HUES6 (cell line): ENCODE measurements at regions not wholly inside any gene's neighbourhood (a gene's known extent, or its start where the extent isn't known, plus 50 kb on each side); places are given as distances from the start of the nearest gene placed in this dataset.
"Not testable (repeated sequence)": the region's sequence is repeated elsewhere in the genome, so short reads cannot be mapped to it uniquely, and the experiment has no call there.

Experiments
- H3K27ac ChIP-seq: 2 replicates; pipeline ENCODE4 v1.7.0; 2013; ENCODE audit warnings: low read depth, mild to moderate bottlenecking, low read length, inconsistent platforms
- H3K27me3 ChIP-seq: 2 replicates; pipeline ENCODE4 v1.6.1; 2013; ENCODE audit warnings: low read length; ENCODE audit not compliant: control insufficient read depth, insufficient read depth
- H3K36me3 ChIP-seq: 2 replicates; pipeline ENCODE4 v1.6.1; 2013; ENCODE audit warnings: low read length; ENCODE audit not compliant: control insufficient read depth, insufficient read depth
- H3K4me1 ChIP-seq: 2 replicates; pipeline ENCODE4 v1.6.1; 2013; ENCODE audit warnings: low read length; ENCODE audit not compliant: control insufficient read depth, insufficient read depth
- H3K4me3 ChIP-seq: 2 replicates; pipeline ENCODE4 v1.5.1; 2013; ENCODE audit warnings: low read depth, low read length
- H3K9ac ChIP-seq: one replicate; pipeline ENCODE4 v1.6.1; 2013; ENCODE audit warnings: mild to moderate bottlenecking, low read length
- H3K9me3 ChIP-seq: 2 replicates; pipeline ENCODE4 v1.6.1; 2013; ENCODE audit warnings: low read depth, low read length; ENCODE audit not compliant: control insufficient read depth, insufficient read depth

- Histone ChIP-seq H3K4me1 (peaks cover 36% of the 10 kb centered on the region), H3K27me3 (no peaks in the 10 kb centered on the region), H3K9ac (no peak overlapping the region), H3K9me3 (no peaks in the 10 kb centered on the region), H3K36me3 (no peaks in the 10 kb centered on the region), H3K4me3 (no peak overlapping the region), H3K27ac (no peak overlapping the region; the same call in 1 of the 2 replicates)
These were observed 368.0 kb upstream of the ATP10A start for GRCh38 chr15:26231096-26231495.

GRCh38 chr15:26224266-26224665 lies 361.1 kb upstream of the ATP10A start:
- Histone ChIP-seq H3K4me3 (no peak overlapping the region), H3K27ac (no peak overlapping the region), H3K9ac (no peak overlapping the region), H3K36me3 (no peaks in the 10 kb centered on the region), H3K4me1 (no peaks in the 10 kb centered on the region), H3K9me3 (no peaks in the 10 kb centered on the region), H3K27me3 (no peaks in the 10 kb centered on the region)

GRCh38 chr15:26223720-26224119 lies 360.6 kb upstream of the ATP10A start:
- H3K4me3 ChIP-seq, result no peak overlapping the region
- no peaks in the 10 kb centered on the region for H3K36me3 ChIP-seq

GRCh38 chr15:26222781-26223180 lies 359.7 kb upstream of the ATP10A start:
- H3K27ac ChIP-seq, result no peak overlapping the region
- H3K4me3 ChIP-seq, result no peak overlapping the region
- no peaks in the 10 kb centered on the region for H3K27me3 ChIP-seq
- no peaks in the 10 kb centered on the region for H3K4me1 ChIP-seq
- H3K36me3 ChIP-seq, result no peaks in the 10 kb centered on the region
- H3K9me3 ChIP-seq, result no peaks in the 10 kb centered on the region
- no peak overlapping the region for H3K9ac ChIP-seq

More at GRCh38 chr15:26223720-26224119, 360.6 kb upstream of the ATP10A start:
- H3K27me3 ChIP-seq, result no peaks in the 10 kb centered on the region
- no peaks in the 10 kb centered on the region for H3K4me1 ChIP-seq
- H3K27ac ChIP-seq, result no peak overlapping the region
- no peak overlapping the region for H3K9ac ChIP-seq
- no peaks in the 10 kb centered on the region for H3K9me3 ChIP-seq

GRCh38 chr15:26217043-26217442 lies 353.9 kb upstream of the ATP10A start:
- not testable (repeated sequence) for H3K9me3 ChIP-seq, H3K36me3 ChIP-seq

GRCh38 chr15:26214290-26214689 lies 351.2 kb upstream of the ATP10A start:
- Histone ChIP-seq H3K4me1 (no peaks in the 10 kb centered on the region), H3K9ac (no peak overlapping the region), H3K27ac (no peak overlapping the region), H3K36me3 (no peaks in the 10 kb centered on the region), H3K9me3 (no peaks in the 10 kb centered on the region), H3K27me3 (peaks cover 2% of the 10 kb centered on the region; the same call in 1 of the 2 replicates), H3K4me3 (no peak overlapping the region)

More at GRCh38 chr15:26217043-26217442, 353.9 kb upstream of the ATP10A start:
- H3K27ac ChIP-seq, H3K4me3 ChIP-seq, H3K4me1 ChIP-seq, H3K9ac ChIP-seq, H3K27me3 ChIP-seq: not testable (repeated sequence)

GRCh38 chr15:26213427-26213826 lies 350.3 kb upstream of the ATP10A start:
- H3K4me1 ChIP-seq, result no peaks in the 10 kb centered on the region
- no peaks in the 10 kb centered on the region for H3K9me3 ChIP-seq
- no peak overlapping the region for H3K4me3 ChIP-seq
- no peaks in the 10 kb centered on the region for H3K36me3 ChIP-seq
- no peak overlapping the region for H3K9ac ChIP-seq
- peaks cover 2% of the 10 kb centered on the region; the same call in 1 of the 2 replicates for H3K27me3 ChIP-seq
- H3K27ac ChIP-seq, result no peak overlapping the region

- no peak overlapping the region for H3K4me3 ChIP-seq
- H3K9ac ChIP-seq, result no peak overlapping the region
- peaks cover 2% of the 10 kb centered on the region; the same call in 1 of the 2 replicates for H3K27me3 ChIP-seq
- H3K27ac ChIP-seq, result no peak overlapping the region
- H3K4me1 ChIP-seq, result no peaks in the 10 kb centered on the region
- H3K9me3 ChIP-seq, result no peaks in the 10 kb centered on the region
- H3K36me3 ChIP-seq, result no peaks in the 10 kb centered on the region
These were observed 349.0 kb upstream of the ATP10A start for GRCh38 chr15:26212109-26212508.

GRCh38 chr15:26210980-26211379 lies 347.9 kb upstream of the ATP10A start:
- H3K4me3 ChIP-seq, result no peak overlapping the region
- peaks cover 2% of the 10 kb centered on the region; the same call in 1 of the 2 replicates for H3K27me3 ChIP-seq

GRCh38 chr15:26201177-26201858 lies 338.2 kb upstream of the ATP10A start:
- Histone ChIP-seq H3K4me3 (no peak overlapping the region), H3K27me3 (peaks cover 7% of the 10 kb centered on the region; the same call in 1 of the 2 replicates), H3K4me1 (peaks cover 17% of the 10 kb centered on the region), H3K27ac (no peak overlapping the region), H3K9ac (no peak overlapping the region), H3K36me3 (no peaks in the 10 kb centered on the region), H3K9me3 (no peaks in the 10 kb centered on the region)

More at GRCh38 chr15:26210980-26211379, 347.9 kb upstream of the ATP10A start:
- Histone ChIP-seq H3K9me3 (no peaks in the 10 kb centered on the region), H3K27ac (no peak overlapping the region), H3K36me3 (no peaks in the 10 kb centered on the region), H3K4me1 (no peaks in the 10 kb centered on the region), H3K9ac (no peak overlapping the region)

GRCh38 chr15:26200427-26200826 lies 337.3 kb upstream of the ATP10A start:
- H3K4me3 ChIP-seq, result no peak overlapping the region
- H3K36me3 ChIP-seq, result no peaks in the 10 kb centered on the region
- no peak overlapping the region for H3K27ac ChIP-seq
- H3K9me3 ChIP-seq, result no peaks in the 10 kb centered on the region
- H3K27me3 ChIP-seq, result peaks cover 7% of the 10 kb centered on the region; the same call in 1 of the 2 replicates
- no peak overlapping the region for H3K9ac ChIP-seq
- H3K4me1 ChIP-seq, result peaks cover 17% of the 10 kb centered on the region
